HG03571 (cell line): ENCODE measurements at regions not wholly inside any gene's neighbourhood (a gene's known extent, or its start where the extent isn't known, plus 50 kb on each side); places are given as distances from the start of the nearest gene placed in this dataset.
"Not testable (repeated sequence)": the region's sequence is repeated elsewhere in the genome, so short reads cannot be mapped to it uniquely, and the experiment has no call there.

ENCODE experiments used
- ATAC-seq: cut with Tn5 transposase; IDR thresholded peaks from one replicate; pipeline ENCODE4 v1.9.1; 2021; ENCODE audit not compliant: unreplicated experiment

DNA sequence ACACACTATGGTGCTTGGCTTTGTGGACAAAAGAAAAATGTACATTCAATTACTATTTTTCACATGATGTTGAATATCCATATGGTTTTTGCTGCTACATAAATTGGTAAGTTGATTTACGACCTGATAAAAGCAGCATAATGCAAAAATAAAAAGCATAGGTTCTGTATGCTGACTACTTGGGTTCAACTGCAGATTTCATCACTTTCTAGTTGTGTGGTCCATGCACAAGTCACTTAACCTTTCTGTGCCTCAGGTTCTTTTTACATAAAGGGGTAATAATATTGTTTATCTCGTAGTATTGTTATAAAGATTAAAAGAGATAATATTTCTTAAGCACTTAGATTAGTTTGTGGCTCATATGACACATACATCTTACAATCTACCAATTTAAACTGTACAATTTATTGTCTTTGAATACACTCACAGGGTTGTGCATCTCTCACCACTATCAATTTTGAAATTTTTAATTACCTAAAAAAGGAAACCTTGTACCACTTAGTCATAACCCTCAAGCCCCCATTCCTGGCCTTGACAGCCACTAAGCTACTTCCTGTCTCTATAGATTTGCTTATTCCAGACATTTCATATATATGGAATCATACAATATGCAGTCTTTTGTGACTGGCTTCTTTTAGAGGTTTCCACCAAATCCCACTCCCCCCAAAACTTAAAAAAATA is 1443.9 kb downstream of the SUCLG1 start:
- no peak for ATAC-seq

- ATAC-seq, result no peak
Observed at GRCh38 chr2:83014462-83014861, 1444.6 kb downstream of the SUCLG1 start.

DNA sequence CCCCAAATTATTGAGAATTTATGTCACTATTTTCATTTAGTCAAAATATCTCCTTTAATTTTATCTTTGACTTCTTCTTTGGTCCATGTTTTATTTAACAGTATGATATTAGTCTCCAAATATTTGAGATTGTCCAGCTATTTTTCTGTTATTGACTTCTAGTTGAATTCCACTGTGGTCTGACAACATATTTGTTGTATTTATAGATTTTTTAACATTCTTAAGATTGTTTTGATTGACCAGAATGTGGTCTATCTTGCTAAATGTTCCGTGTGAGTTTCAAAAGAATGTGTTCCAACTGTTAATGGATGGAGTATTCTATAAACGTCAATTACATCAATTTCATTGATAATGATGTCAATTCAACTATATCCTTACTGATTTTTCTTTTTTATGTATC is 1452.1 kb downstream of the SUCLG1 start:
- ATAC-seq, result no peak

DNA sequence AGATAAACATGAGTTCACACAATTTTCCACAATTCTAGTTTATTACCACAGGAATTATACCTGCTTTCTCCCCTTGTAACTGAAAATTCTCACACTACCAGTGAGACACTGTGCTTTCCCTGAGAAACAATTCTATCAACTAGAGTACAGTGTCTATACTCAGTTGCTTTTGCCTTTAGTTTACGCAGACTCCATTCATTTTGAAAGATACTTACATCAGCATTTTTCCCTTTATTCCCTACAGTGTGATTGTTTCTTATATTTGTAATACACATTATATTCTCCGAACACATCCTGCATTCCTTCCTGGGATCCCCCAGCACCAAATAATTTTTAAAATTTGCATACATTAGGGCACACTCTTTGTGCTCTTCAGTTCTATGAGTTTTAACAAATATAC is 1455.5 kb downstream of the SUCLG1 start:
- no peak for ATAC-seq

GRCh38 chr2:83002706-83003105 is 1456.4 kb downstream of the SUCLG1 start:
- no peak for ATAC-seq

- no peak for ATAC-seq
Observed at GRCh38 chr2:82998781-82999180, 1460.3 kb downstream of the SUCLG1 start.

DNA sequence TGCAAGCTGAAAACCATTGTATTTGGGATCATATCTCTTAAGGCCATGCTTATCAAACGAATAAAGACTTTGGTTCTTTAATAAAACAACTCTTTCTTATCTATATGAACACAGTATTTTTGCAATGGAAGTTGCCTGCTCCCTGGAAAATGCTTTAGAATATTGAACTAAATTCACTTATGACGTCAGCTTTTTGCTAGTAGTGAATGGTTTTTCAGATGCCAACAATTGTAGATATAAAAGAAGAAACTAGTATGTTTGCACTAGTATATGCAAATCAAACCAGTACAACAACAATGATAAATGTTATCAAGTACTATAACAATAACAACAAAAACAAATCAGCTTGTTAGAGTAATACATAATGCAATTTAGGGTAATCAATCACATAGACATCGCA is 1462.9 kb downstream of the SUCLG1 start:
- no peak for ATAC-seq

GRCh38 chr2:82994151-82994550 is 1464.9 kb downstream of the SUCLG1 start:
- ATAC-seq, result no peak

GRCh38 chr2:82993609-82994008 is 1465.5 kb downstream of the SUCLG1 start:
- no peak for ATAC-seq

DNA sequence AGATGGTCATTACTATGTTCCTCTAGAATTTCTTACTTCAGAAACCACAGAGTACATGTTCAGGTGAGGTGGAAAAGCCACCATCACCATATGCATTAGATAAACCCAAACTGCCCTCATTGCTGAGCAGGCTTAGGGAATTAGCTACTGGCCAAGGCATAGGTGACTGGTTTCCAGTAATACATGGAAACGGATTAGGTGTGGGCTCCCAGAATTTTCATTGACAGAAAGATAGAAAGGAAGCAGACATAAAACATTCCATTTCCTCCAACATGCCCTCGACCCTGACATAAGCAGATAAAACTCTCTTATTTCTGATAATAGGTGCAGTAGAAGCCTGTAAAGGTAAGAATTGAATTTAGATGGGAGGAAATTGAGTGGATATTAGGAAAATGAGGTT is 1466.1 kb downstream of the SUCLG1 start:
- no peak for ATAC-seq

GRCh38 chr2:82987706-82988105 is 1471.4 kb downstream of the SUCLG1 start:
- not testable (repeated sequence) for ATAC-seq

GRCh38 chr2:82986899-82987298 is 1472.2 kb downstream of the SUCLG1 start:
- ATAC-seq, result no peak

DNA sequence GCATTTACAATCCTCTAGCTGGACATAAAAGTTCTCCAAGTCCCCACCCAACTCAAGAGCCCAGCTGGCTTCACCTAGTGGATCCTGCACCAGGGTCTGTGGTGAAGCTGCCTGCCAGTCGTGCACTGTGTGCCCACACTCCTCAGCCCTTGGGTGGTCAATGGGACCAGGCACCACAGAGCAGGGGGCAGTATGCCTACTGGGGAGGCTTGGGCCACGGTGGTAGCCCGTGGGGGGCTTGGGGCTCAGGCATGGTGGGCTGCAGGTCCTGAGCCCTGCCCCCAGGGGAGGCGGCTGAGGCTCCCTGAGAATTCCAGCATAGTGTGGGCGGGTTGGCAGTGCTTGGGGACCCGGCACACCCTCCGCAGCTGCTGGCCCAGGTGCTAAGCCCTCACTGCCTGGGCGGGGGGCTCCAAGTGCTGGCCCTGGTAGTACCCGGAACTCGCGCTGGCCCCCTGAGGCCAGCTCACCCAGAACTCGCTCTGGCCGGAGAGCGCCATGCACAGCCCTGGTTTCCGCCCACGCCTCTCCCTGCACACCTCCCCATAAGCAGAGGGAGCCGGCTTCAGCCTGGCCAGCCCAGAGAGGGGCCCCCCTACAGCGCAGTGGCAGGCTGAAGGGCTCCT is 1473.4 kb downstream of the SUCLG1 start:
- ATAC-seq, result no peak

GRCh38 chr2:82968358-82968757 is 1490.7 kb downstream of the SUCLG1 start:
- ATAC-seq, result no peak

DNA sequence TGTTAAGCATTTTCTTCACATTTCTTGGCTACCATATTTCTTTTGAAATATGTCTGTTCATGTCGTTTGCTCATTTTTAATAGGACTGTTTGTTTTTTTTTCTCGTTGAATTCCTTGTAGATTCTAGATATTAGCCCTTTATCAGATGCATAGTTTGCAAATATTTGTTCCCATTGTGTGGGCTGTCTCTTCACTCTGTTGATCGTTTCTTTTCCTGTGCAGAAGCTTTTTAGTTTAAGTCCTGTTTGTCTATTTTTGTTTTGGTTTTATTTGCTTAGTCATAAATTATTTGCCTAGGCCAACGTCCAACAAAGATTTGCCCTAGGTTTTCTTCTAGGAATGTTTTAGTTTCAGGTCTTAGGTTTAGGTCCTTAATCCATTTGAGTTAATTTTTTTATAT is 1494.7 kb downstream of the SUCLG1 start:
- ATAC-seq, result no peak

- no peak for ATAC-seq
Observed at GRCh38 chr2:82959727-82960126, 1499.4 kb downstream of the SUCLG1 start.

DNA sequence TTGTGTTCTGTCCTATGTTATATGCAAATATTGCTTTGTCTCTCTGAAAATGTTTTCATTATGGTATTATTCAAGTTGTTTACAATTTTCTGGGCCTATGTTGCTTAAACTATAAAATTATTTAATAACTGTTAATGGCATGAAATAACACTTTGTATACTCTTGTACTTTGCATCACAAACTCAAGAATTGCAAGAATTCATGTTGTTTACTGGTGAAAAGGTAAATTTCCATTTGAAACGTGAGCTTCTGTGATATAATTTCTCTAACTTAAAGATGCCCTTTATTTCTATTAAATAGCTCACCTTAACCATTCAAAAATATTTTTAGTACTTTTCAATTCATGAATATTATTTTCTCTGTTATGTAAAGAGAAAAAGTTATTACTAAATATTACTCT is 1504.2 kb downstream of the SUCLG1 start:
- no peak for ATAC-seq

GRCh38 chr2:82939211-82939610 is 1519.9 kb downstream of the SUCLG1 start:
- ATAC-seq, result no peak

DNA sequence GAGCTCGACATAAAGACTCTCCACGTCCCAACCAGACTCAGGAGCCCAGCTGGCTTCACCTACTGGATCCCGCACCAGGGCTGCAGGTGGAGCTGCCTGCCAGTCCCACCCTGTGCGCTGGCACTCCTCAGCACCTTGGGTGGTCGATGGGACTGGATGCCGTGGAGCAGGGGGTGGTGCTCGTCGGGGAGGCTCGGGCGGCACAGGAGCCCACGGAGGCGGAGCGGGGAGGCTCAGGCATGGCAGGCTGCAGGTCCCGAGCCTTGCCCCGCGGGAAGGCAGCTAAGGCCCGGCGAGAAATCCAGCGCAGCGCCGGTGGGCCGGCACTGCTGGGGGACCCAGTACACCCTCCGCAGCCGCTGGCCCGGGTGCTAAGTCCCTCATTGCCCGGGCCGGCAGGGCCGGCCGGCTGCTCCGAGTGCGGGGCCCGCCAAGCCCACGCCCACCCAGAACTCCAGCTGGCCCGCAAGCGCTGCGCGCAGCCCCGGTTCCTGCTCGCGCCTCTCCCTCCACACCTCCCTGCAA is 1520.7 kb downstream of the SUCLG1 start:
- not testable (repeated sequence) for ATAC-seq

DNA sequence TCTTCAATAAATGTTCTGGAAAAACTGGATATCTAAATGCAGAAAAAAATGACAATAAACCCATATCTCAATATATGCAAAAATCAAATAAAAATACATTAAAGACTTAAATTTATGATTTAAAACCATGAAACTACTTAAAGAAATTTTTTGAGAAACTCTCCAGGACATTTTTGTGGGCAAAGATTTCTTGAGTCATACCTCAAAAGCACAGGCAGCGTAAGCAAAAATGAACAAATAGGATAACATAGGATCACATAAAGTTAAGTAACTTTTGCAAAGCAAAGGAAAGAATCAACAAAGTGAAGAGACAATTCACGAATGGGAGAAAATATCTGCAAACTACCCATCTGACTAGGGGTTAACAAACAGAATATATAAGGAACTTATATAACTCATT is 1545.5 kb downstream of the SUCLG1 start:
- no peak for ATAC-seq

GRCh38 chr2:82896117-82896516 is 1563.0 kb downstream of the SUCLG1 start:
- no peak for ATAC-seq

DNA sequence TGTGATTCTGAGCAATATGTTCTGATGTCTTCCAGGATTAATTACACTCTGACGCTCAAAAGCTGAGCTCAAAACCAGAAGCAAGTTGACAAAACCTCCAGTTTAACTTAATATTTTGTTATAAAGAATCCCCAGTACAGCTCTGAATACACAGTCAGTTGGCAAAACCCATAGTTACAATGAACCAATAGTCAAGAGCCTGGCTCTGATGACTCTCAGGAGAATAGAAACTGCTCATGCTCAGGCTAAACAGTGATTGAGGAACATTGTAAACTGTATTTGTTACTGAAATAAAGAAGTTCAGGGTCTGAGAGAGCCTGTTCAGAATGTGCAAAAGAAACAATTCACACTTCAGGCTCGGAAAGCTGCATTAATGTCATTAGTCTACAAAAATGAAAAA is 1565.9 kb downstream of the SUCLG1 start:
- ATAC-seq, result no peak

DNA sequence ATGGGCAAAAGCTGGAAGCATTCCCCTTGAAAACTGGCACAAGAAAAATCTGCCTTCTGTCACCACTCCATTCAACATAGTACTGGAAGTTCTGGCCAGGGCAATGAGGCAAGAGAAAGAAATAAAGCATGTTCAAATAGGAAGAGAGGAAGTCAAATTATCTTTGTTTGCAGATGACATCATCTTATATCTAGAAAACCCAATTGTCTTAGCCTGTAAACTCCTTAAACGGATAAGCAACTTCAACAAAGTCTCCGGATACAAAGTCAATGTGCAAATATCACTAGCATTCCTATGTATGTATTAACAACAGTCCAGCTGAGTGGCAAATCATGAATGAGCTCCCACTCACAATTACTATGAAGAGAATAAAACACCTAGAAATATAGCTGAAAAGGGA is 1579.3 kb downstream of the SUCLG1 start:
- ATAC-seq, result no peak
